HG03457 (cell line): ENCODE measurements at regions not wholly inside any gene's neighbourhood (a gene's known extent, or its start where the extent isn't known, plus 50 kb on each side); places are given as distances from the start of the nearest gene placed in this dataset.
"Not testable (repeated sequence)": the region's sequence is repeated elsewhere in the genome, so short reads cannot be mapped to it uniquely, and the experiment has no call there.

Experiments used
- ATAC-seq: cut with Tn5 transposase; IDR thresholded peaks from one replicate; pipeline ENCODE4 v1.9.1; 2021; ENCODE audit warnings: moderate number of reproducible peaks; ENCODE audit not compliant: unreplicated experiment

- ATAC-seq, result no peak
These were observed 892.6 kb downstream of the KCNT2 start for GRCh38 chr1:195715652-195716051.

GRCh38 chr1:195714248-195714647 lies 894.0 kb downstream of the KCNT2 start:
- ATAC-seq, result no peak

- ATAC-seq, result no peak
These were observed 898.4 kb downstream of the KCNT2 start for GRCh38 chr1:195709821-195710220.

GRCh38 chr1:195704028-195704427 lies 904.2 kb downstream of the KCNT2 start:
- ATAC-seq, result no peak

- ATAC-seq, result no peak
These were observed 907.1 kb downstream of the KCNT2 start for GRCh38 chr1:195701149-195701548.

GRCh38 chr1:195697130-195697529 lies 911.1 kb downstream of the KCNT2 start:
- peak; percentile 92 for ATAC-seq

- ATAC-seq, result no peak
These were observed 921.5 kb downstream of the KCNT2 start for GRCh38 chr1:195686764-195687163.

- ATAC-seq, result no peak
These were observed 943.6 kb downstream of the KCNT2 start for GRCh38 chr1:195664628-195665027.

GRCh38 chr1:195663549-195664280 lies 944.5 kb downstream of the KCNT2 start:
- no peak for ATAC-seq

- no peak for ATAC-seq
These were observed 951.5 kb downstream of the KCNT2 start for GRCh38 chr1:195656780-195657179.

GRCh38 chr1:195648875-195649274 lies 959.4 kb downstream of the KCNT2 start:
- ATAC-seq, result not testable (repeated sequence)

GRCh38 chr1:195637539-195637938 lies 970.7 kb downstream of the KCNT2 start:
- no peak for ATAC-seq

- no peak for ATAC-seq
These were observed 990.0 kb downstream of the KCNT2 start for GRCh38 chr1:195618287-195618686.

GRCh38 chr1:195617106-195617505 lies 991.1 kb downstream of the KCNT2 start:
- ATAC-seq, result no peak

GRCh38 chr1:195608883-195609282 lies 999.4 kb downstream of the KCNT2 start:
- no peak for ATAC-seq

- ATAC-seq, result no peak
These were observed 1001.8 kb downstream of the KCNT2 start for GRCh38 chr1:195606483-195606882.

- no peak for ATAC-seq
These were observed 1004.0 kb downstream of the KCNT2 start for GRCh38 chr1:195604287-195604686.

- no peak for ATAC-seq
These were observed 1010.3 kb downstream of the KCNT2 start for GRCh38 chr1:195597891-195598290.

- no peak for ATAC-seq
These were observed 1013.5 kb downstream of the KCNT2 start for GRCh38 chr1:195594773-195595172.

- ATAC-seq, result no peak
These were observed 1013.9 kb downstream of the KCNT2 start for GRCh38 chr1:195594322-195594721.

- no peak for ATAC-seq
These were observed 1016.1 kb downstream of the KCNT2 start for GRCh38 chr1:195591917-195592672.

GRCh38 chr1:195590649-195591048 lies 1017.6 kb downstream of the KCNT2 start:
- no peak for ATAC-seq
